Smooth muscle cell (in vitro differentiated cells): ENCODE measurements at regions not wholly inside any gene's neighbourhood (a gene's known extent, or its start where the extent isn't known, plus 50 kb on each side); places are given as distances from the start of the nearest gene placed in this dataset.
A peak's percentile ranks its signal among the peaks of the same experiment; 100 is the strongest.

Experiments
- DNase-seq: peaks from one replicate; lab custom pipeline; 2025; ENCODE audit not compliant: unreplicated experiment; lab: John Stamatoyannopoulos, UW
- H2AFZ ChIP-seq: fragments of 200-600 bp; sonication (generic); 2 replicates; pipeline ENCODE4 v1.6.0; 2016; ENCODE audit warnings: antibody characterized with exemption, low read depth, mild to moderate bottlenecking
- H3F3A ChIP-seq: fragments of 200-600 bp; sonication (generic); 2 replicates; pipeline ENCODE4 v1.6.0; 2017; ENCODE audit warnings: antibody characterized with exemption, low read depth
- H3K27ac ChIP-seq: fragments of 200-600 bp; sonication (generic); 2 replicates; pipeline ENCODE4 v1.5.1; 2016; ENCODE audit warnings: low read depth, mild to moderate bottlenecking
- H3K27me3 ChIP-seq: fragments of 200-600 bp; sonication (generic); 2 replicates; pipeline ENCODE4 v1.6.1; 2016; ENCODE audit warnings: low read depth, mild to moderate bottlenecking
- H3K36me3 ChIP-seq: fragments of 200-600 bp; sonication (generic); 2 replicates; pipeline ENCODE4 v1.5.1; 2016; ENCODE audit warnings: low read depth
- H3K4me1 ChIP-seq: fragments of 200-600 bp; sonication (generic); 2 replicates; pipeline ENCODE4 v1.5.1; 2016; ENCODE audit warnings: low read depth
- H3K4me2 ChIP-seq: fragments of 200-600 bp; sonication (generic); 2 replicates; pipeline ENCODE4 v1.6.0; 2016; ENCODE audit warnings: mild to moderate bottlenecking
- H3K4me3 ChIP-seq: fragments of 200-600 bp; sonication (generic); 2 replicates; pipeline ENCODE4 v1.5.1; 2016; ENCODE audit warnings: mild to moderate bottlenecking
- H3K79me2 ChIP-seq: fragments of 200-600 bp; sonication (generic); 2 replicates; pipeline ENCODE4 v1.6.0; 2016; ENCODE audit warnings: low read depth, mild to moderate bottlenecking
- H3K9ac ChIP-seq: fragments of 200-600 bp; sonication (generic); 2 replicates; pipeline ENCODE4 v1.6.0; 2016; ENCODE audit warnings: low read depth
- H3K9me3 ChIP-seq: fragments of 200-600 bp; sonication (generic); replicated peaks from 2 replicates; pipeline ENCODE4 v1.5.1; 2016; ENCODE audit warnings: low read depth
- H4K20me1 ChIP-seq: fragments of 200-600 bp; sonication (generic); 2 replicates; pipeline ENCODE4 v1.6.0; 2016; ENCODE audit warnings: low read depth
- WGBS: methylation state at CpG from one replicate; pipeline ENCODE4 v1.1.7; 2016; ENCODE audit warnings: low lambda C conversion rate; 5-methylcytosine and 5-hydroxymethylcytosine counted together
- TF ChIP-seq, protein P1 (sequence below): fragments of 200-600 bp; sonication (generic); IDR thresholded peaks from 2 replicates; pipeline ENCODE4 v1.5.1; 2017; ENCODE audit warnings: borderline replicate concordance, mild to moderate bottlenecking, antibody characterized with exemption; ENCODE audit not compliant: insufficient read depth, poor library complexity, severe bottlenecking

DNA sequence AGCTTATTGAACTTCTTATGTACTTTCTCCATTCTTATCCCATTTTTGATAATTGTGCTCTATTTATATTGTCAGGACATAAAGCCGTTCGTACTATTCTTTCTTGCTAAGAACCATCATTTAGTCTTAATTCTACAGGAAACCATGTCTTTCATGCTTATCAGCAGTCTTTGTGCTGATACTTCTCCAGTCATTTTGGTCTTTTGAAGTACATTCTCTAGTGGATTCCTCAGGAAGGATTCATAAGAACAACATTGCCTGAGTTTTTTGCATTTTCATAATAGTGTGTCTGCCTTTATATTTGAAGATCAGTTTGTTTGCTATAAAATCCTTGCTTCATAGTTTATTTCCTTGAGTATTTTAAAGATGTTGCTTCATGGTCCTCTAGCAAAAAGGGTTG, 126.6 kb upstream of the NEO1 start:
- 43% methylated on average over 2 of the region's 2 CpGs for WGBS

DNA sequence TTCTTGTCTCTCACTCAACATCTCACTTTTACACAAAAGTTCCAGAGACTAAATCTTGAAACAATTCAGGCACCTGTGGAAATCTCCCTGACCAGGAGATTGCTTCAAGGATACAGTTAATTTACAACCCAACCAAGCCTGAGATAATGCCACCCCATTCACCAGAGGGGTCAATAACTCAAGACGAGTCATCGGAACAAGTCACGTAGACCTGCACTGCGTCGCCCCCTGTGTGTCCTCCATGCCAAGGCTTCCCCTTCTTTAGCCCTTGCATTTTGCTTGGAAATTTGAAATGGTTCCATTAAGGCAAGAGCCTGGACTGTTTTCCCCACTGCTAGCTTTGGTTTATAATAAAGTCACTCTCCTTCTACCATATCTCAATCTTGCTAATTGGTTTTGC, 129.0 kb upstream of the NEO1 start:
- Histone ChIP-seq H3K9me3 (no peaks in the 10 kb centered on the region), H4K20me1 (no peaks in the 10 kb centered on the region), H3K4me1 (peaks cover 6% of the 10 kb centered on the region), H3K79me2 (no peaks in the 10 kb centered on the region), H3K4me2 (no peak overlapping the region), H3K27me3 (peaks cover 5% of the 10 kb centered on the region), H3F3A (no peaks in the 10 kb centered on the region), H3K36me3 (no peaks in the 10 kb centered on the region), H2AFZ (no peak overlapping the region), H3K27ac (no peak overlapping the region), H3K4me3 (no peak overlapping the region), H3K9ac (no peak overlapping the region)
- no peak for DNase-seq
- TF ChIP-seq, protein P1, sequence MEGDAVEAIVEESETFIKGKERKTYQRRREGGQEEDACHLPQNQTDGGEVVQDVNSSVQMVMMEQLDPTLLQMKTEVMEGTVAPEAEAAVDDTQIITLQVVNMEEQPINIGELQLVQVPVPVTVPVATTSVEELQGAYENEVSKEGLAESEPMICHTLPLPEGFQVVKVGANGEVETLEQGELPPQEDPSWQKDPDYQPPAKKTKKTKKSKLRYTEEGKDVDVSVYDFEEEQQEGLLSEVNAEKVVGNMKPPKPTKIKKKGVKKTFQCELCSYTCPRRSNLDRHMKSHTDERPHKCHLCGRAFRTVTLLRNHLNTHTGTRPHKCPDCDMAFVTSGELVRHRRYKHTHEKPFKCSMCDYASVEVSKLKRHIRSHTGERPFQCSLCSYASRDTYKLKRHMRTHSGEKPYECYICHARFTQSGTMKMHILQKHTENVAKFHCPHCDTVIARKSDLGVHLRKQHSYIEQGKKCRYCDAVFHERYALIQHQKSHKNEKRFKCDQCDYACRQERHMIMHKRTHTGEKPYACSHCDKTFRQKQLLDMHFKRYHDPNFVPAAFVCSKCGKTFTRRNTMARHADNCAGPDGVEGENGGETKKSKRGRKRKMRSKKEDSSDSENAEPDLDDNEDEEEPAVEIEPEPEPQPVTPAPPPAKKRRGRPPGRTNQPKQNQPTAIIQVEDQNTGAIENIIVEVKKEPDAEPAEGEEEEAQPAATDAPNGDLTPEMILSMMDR, result no peak
- 65% methylated on average over 5 of the region's 5 CpGs for whole genome bisulfite sequencing

More for the DNA sequence above, 126.6 kb upstream of the NEO1 start:
- TF ChIP-seq, protein P1, result no peak
- no peak for DNase-seq
- H2AFZ ChIP-seq, result no peak overlapping the region
- H3K4me3 ChIP-seq, result no peak overlapping the region
- H3K4me1 ChIP-seq, result peaks cover 3% of the 10 kb centered on the region
- no peaks in the 10 kb centered on the region for H3K9me3 ChIP-seq
- no peak overlapping the region for H3K27ac ChIP-seq
- H3K27me3 ChIP-seq, result peaks cover 16% of the 10 kb centered on the region
- H3K9ac ChIP-seq, result no peak overlapping the region
- H3F3A ChIP-seq, result no peaks in the 10 kb centered on the region
- no peaks in the 10 kb centered on the region for H3K36me3 ChIP-seq
- peak overlapping the region; percentile 1 for H3K4me2 ChIP-seq
- no peaks in the 10 kb centered on the region for H4K20me1 ChIP-seq
- no peaks in the 10 kb centered on the region for H3K79me2 ChIP-seq

DNA sequence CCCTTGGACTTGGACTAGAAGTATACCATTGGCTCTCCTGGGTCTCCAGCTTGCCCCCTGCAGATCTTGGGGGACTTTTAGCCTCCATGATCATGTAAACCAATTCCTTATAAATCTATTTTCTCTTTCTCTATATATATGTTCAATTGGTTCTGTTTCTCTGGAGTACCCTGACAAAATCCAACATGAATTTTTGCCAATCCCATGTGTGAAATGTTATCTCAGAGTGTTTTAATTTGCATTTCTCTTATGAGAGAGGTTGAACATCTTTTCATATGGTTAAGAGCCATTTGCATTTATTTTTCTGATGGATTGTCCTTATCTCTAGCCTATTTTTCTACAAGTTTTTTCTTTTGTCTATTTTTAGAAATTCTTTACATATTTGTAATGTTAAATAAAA, 131.7 kb upstream of the NEO1 start:
- DNase-seq, result no peak
- Histone ChIP-seq H3K4me2 (peak overlapping the region; percentile 60), H4K20me1 (no peaks in the 10 kb centered on the region), H3K9ac (no peak overlapping the region), H3K4me3 (no peak overlapping the region), H2AFZ (no peak overlapping the region), H3K36me3 (no peaks in the 10 kb centered on the region), H3K9me3 (no peaks in the 10 kb centered on the region), H3F3A (no peaks in the 10 kb centered on the region), H3K4me1 (peaks cover 6% of the 10 kb centered on the region), H3K27ac (peak overlapping the region; percentile 69), H3K27me3 (no peaks in the 10 kb centered on the region), H3K79me2 (no peaks in the 10 kb centered on the region)
- TF ChIP-seq, protein P1, result no peak

DNA sequence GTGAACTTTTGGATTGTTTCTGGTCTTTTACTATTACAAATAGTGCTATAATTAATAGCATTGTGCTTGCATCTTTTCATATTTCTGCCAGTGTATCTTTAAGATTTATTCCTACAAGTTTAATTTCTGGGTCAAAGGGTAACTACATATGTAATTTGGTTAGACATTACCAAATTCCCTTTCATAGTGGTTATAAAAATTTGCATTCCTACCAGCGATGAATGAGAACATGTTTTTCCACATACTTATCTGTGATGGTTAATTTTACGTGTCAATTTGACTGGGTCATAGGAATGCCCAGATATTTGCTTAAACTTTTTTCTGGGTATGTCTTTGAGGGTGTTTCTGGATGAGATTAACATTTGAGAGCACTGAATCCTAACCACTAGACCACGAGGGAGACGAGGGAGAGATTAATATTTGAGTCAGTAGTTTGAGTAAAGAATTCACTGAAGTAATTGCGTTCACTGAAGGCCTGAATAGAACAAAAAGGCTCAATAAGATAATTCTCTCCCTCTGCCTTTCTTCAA, 132.3 kb upstream of the NEO1 start:
- Histone ChIP-seq H3K4me1 (peaks cover 6% of the 10 kb centered on the region), H3K9me3 (no peaks in the 10 kb centered on the region), H3K79me2 (no peaks in the 10 kb centered on the region), H3K36me3 (no peaks in the 10 kb centered on the region), H2AFZ (no peak overlapping the region), H3K9ac (no peak overlapping the region), H3K4me2 (peak overlapping the region; percentile 60), H3K4me3 (no peak overlapping the region), H3F3A (no peaks in the 10 kb centered on the region), H3K27ac (peak overlapping the region; percentile 69), H4K20me1 (no peaks in the 10 kb centered on the region), H3K27me3 (no peaks in the 10 kb centered on the region)
- no peak for DNase-seq
- TF ChIP-seq, protein P1, result no peak
- 42% methylated on average over 5 of the region's 5 CpGs for WGBS
